ENCODE measurements at regions not wholly inside any gene's neighbourhood (a gene's known extent, or its start where the extent isn't known, plus 50 kb on each side); places are given as distances from the start of the nearest gene placed in this dataset.

- DNase-seq (ENCODE audit: low read depth, low spot score): no peak
- no peak overlapping the region for H3K27ac ChIP-seq
Observed at GRCh38 chr12:58176296-58176869, 235.0 kb downstream of the ATP23 start.

GRCh38 chr12:58177366-58177765 lies 236.0 kb downstream of the ATP23 start:
- DNase-seq (ENCODE audit: low read depth, low spot score): no peak
- H3K27ac ChIP-seq: no peak overlapping the region

GRCh38 chr12:58184212-58184611 lies 242.8 kb downstream of the ATP23 start:
- no peak for DNase-seq (ENCODE audit: low read depth, low spot score)
- H3K27ac ChIP-seq: no peak overlapping the region

- DNase-seq (ENCODE audit: low read depth, low spot score): no peak
- no peak overlapping the region for H3K27ac ChIP-seq
Observed at GRCh38 chr12:58186401-58186800, 245.0 kb downstream of the ATP23 start.

- DNase-seq (ENCODE audit: low read depth, low spot score): no peak
- H3K27ac ChIP-seq: no peak overlapping the region
Observed at GRCh38 chr12:58186914-58187313, 245.5 kb downstream of the ATP23 start.

- DNase-seq (ENCODE audit: low read depth, low spot score): peak; percentile 37
- H3K27ac ChIP-seq: no peak overlapping the region
Observed at GRCh38 chr12:58189030-58189429, 247.7 kb downstream of the ATP23 start.

- no peak overlapping the region for H3K27ac ChIP-seq
- DNase-seq (ENCODE audit: low read depth, low spot score): no peak
Observed at GRCh38 chr12:58189893-58190292, 248.5 kb downstream of the ATP23 start.

GRCh38 chr12:58190618-58191017 lies 249.3 kb downstream of the ATP23 start:
- no peak overlapping the region for H3K27ac ChIP-seq
- DNase-seq (ENCODE audit: low read depth, low spot score): no peak

GRCh38 chr12:58196971-58197370 lies 255.6 kb downstream of the ATP23 start:
- no peak overlapping the region for H3K27ac ChIP-seq
- no peak for DNase-seq (ENCODE audit: low read depth, low spot score)

- DNase-seq (ENCODE audit: low read depth, low spot score): no peak
- H3K27ac ChIP-seq: no peak overlapping the region
Observed at GRCh38 chr12:58202933-58203718, 261.8 kb downstream of the ATP23 start.

GRCh38 chr12:58204071-58204470 lies 262.7 kb downstream of the ATP23 start:
- no peak for DNase-seq (ENCODE audit: low read depth, low spot score)
- H3K27ac ChIP-seq: no peak overlapping the region

- H3K27ac ChIP-seq: no peak overlapping the region
- no peak for DNase-seq (ENCODE audit: low read depth, low spot score)
Observed at GRCh38 chr12:58206876-58207275, 265.5 kb downstream of the ATP23 start.

- DNase-seq (ENCODE audit: low read depth, low spot score): no peak
- no peak overlapping the region for H3K27ac ChIP-seq
Observed at GRCh38 chr12:58211211-58211610, 269.8 kb downstream of the ATP23 start.

- no peak for DNase-seq (ENCODE audit: low read depth, low spot score)
- H3K27ac ChIP-seq: no peak overlapping the region
Observed at GRCh38 chr12:58217130-58217529, 275.8 kb downstream of the ATP23 start.

- H3K27ac ChIP-seq: no peak overlapping the region
- no peak for DNase-seq (ENCODE audit: low read depth, low spot score)
Observed at GRCh38 chr12:58224536-58225105, 283.3 kb downstream of the ATP23 start.

- no peak overlapping the region for H3K27ac ChIP-seq
- DNase-seq (ENCODE audit: low read depth, low spot score): no peak
Observed at GRCh38 chr12:58225203-58225877, 284.0 kb downstream of the ATP23 start.

GRCh38 chr12:58233886-58234285 lies 292.5 kb downstream of the ATP23 start:
- DNase-seq (ENCODE audit: low read depth, low spot score): no peak
- no peak overlapping the region for H3K27ac ChIP-seq

- DNase-seq (ENCODE audit: low read depth, low spot score): no peak
- no peak overlapping the region for H3K27ac ChIP-seq
Observed at GRCh38 chr12:58238411-58238810, 297.0 kb downstream of the ATP23 start.

GRCh38 chr12:58241099-58241498 lies 299.7 kb downstream of the ATP23 start:
- no peak for DNase-seq (ENCODE audit: low read depth, low spot score)
- H3K27ac ChIP-seq: no peak overlapping the region

- no peak for DNase-seq (ENCODE audit: low read depth, low spot score)
- H3K27ac ChIP-seq: no peak overlapping the region
Observed at GRCh38 chr12:58242796-58243630, 301.6 kb downstream of the ATP23 start.

All from epithelial cell of prostate (primary cell).